ENCODE measurements at regions not wholly inside any gene's neighbourhood (a gene's known extent, or its start where the extent isn't known, plus 50 kb on each side); places are given as distances from the start of the nearest gene placed in this dataset.

GRCh38 chr4:71239365-71239764 is 99.5 kb upstream of the SLC4A4 start:
- TF ChIP-seq CTCF (IDR thresholded peaks at IDR 0.05; ENCODE audit: borderline replicate concordance, control extremely low read depth, extremely low read depth, insufficient read depth, missing control alignments) = no peak
- in situ Hi-C loops (cut with MboI; ENCODE audit: low sequenced_read_pairs, unreplicated experiment) = no loop called here
- DNase-seq (ENCODE audit: low spot score) = no peak

DNA sequence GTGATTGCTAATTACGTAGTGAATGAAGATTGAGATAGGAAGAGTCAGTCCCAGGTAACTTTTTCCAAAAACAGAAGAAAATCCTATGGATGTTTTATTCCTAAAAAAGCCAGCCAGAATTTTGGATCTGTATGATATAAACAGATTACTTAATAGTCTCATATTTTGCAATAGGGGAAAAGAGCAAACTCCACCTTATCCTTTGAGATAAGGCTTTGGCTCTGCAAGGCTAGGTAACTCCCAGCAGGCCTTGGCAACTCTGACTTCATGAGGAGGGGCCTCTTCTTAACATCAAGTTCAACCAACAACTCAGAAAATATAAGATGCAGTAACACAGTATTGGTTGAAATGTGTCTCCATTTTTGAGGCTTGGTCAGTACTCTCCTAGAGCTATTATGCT is 98.7 kb upstream of the SLC4A4 start:
- in situ Hi-C loops (cut with MboI; ENCODE audit: low sequenced_read_pairs, unreplicated experiment) = no loop called here
- no peak for DNase-seq (ENCODE audit: low spot score)
- no peak for TF ChIP-seq CTCF (IDR thresholded peaks at IDR 0.05; ENCODE audit: borderline replicate concordance, control extremely low read depth, extremely low read depth, insufficient read depth, missing control alignments)

GRCh38 chr4:71241501-71242288 is 97.1 kb upstream of the SLC4A4 start:
- DNase-seq (ENCODE audit: low spot score) = no peak
- no peak for TF ChIP-seq CTCF (IDR thresholded peaks at IDR 0.05; ENCODE audit: borderline replicate concordance, control extremely low read depth, extremely low read depth, insufficient read depth, missing control alignments)
- in situ Hi-C loops (cut with MboI; ENCODE audit: low sequenced_read_pairs, unreplicated experiment) = no loop called here

DNA sequence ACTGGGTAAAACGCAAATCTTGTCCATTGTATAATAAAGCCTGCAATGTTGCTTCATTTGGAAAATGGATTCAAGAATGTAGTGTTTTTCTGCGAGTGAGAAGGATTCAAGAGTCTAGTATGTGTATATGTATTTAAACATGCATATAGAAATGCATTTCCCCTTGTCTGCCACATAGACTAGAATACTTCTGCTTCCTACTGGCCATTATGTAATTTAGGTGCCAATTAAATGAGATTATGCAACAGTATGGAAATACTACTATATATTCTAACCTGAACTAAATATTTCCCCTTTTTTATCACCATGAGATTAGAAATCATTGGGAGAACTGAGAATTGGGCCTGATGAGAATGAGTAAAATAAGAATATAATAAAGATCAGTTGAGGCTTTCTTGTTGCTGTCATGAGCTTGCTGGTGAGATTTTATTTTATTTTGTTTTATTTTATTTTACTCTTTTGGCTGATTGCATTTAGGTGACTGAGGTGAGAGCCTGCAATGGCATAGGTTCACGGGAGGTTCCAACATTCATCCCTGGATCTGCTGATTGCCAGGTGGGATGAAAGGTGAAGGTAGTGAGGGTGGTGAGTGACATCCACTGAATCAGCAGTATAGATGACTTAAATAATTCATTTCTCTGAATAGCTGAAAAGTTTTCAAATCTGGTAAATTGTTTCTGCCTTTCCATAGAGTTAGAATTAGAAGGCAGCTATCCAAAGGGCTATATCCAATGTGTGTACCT is 95.6 kb upstream of the SLC4A4 start:
- DNase-seq (ENCODE audit: low spot score) = no peak
- in situ Hi-C loops (cut with MboI; ENCODE audit: low sequenced_read_pairs, unreplicated experiment) = no loop called here
- TF ChIP-seq CTCF (IDR thresholded peaks at IDR 0.05; ENCODE audit: borderline replicate concordance, control extremely low read depth, extremely low read depth, insufficient read depth, missing control alignments) = no peak

GRCh38 chr4:71247706-71248105 is 91.1 kb upstream of the SLC4A4 start:
- TF ChIP-seq CTCF (IDR thresholded peaks at IDR 0.05; ENCODE audit: borderline replicate concordance, control extremely low read depth, extremely low read depth, insufficient read depth, missing control alignments) = no peak
- in situ Hi-C loops (cut with MboI; ENCODE audit: low sequenced_read_pairs, unreplicated experiment) = no loop called here
- no peak for DNase-seq (ENCODE audit: low spot score)

- no peak for DNase-seq (ENCODE audit: low spot score)
- TF ChIP-seq CTCF (IDR thresholded peaks at IDR 0.05; ENCODE audit: borderline replicate concordance, control extremely low read depth, extremely low read depth, insufficient read depth, missing control alignments) = no peak
- in situ Hi-C loops (cut with MboI; ENCODE audit: low sequenced_read_pairs, unreplicated experiment) = loop anchor here (25.0 kb wide), 1 partner anchor 461 kb away; no protein-coding TSS in a partner anchor
These were observed 87.6 kb upstream of the SLC4A4 start for GRCh38 chr4:71251261-71251660.
